GM12878 (cell line): ENCODE measurements at regions not wholly inside any gene's neighbourhood (a gene's known extent, or its start where the extent isn't known, plus 50 kb on each side); places are given as distances from the start of the nearest gene placed in this dataset.

ENCODE experiments used
- ATAC-seq: fragments of 200-7000 bp; cut with Tn5 transposase; 3 replicates; pipeline ENCODE4 v1.9.1; 2020; ENCODE audit warnings: mild to moderate bottlenecking, moderate library complexity
- BruUV-seq: library from RNA; stranded (reverse); fragments of 400-500 nt; replicated peaks from 2 replicates; lab custom pipeline; 2021; lab: Mats Ljungman, UMichigan
- CTCF ChIA-PET: fragments of 300-600 bp; sonication (Branson Sonifier 250); formaldehyde crosslinking; extraction: SDS; loops from one replicate; lab custom pipeline; 2021; ENCODE audit warnings: inconsistent platforms; lab: Yijun Ruan, JAX
- POLR2A ChIA-PET: fragments of 350-600 bp; formaldehyde crosslinking; extraction: SDS; loops from one replicate; lab custom pipeline; 2021; ENCODE audit warnings: inconsistent platforms; lab: Charles Lee
- RAD21 ChIA-PET: fragments of 300-600 bp; sonication (Branson Sonifier 250); formaldehyde crosslinking; loops from one replicate; lab custom pipeline; 2023; ENCODE audit warnings: antibody characterized with exemption; ENCODE audit not compliant: unreplicated experiment; lab: Charles Lee
- SMC1A ChIA-PET: fragments of 300-600 bp; sonication (Branson Sonifier 250); formaldehyde crosslinking; loops from one replicate; lab custom pipeline; 2023; ENCODE audit not compliant: unreplicated experiment, uncharacterized antibody; lab: Charles Lee
- DNase-seq: peaks from one replicate; pipeline ENCODE4 v3.0.0-alpha.2; 2011; ENCODE audit warnings: low read depth, low spot score
- FAIRE-seq: peaks from 3 replicates; lab custom pipeline; 2011; peaks lifted over from hg19 to GRCh38; lab: Jason Lieb, UNC
- H2AFZ ChIP-seq: 2 replicates; pipeline ENCODE4 v1.6.0; 2011; ENCODE audit warnings: low read depth, low read length, control low read depth; ENCODE audit not compliant: control insufficient read depth
- H3K27ac ChIP-seq: 2 replicates; pipeline ENCODE4 v1.5.1; 2011; ENCODE audit warnings: control low read depth; ENCODE audit not compliant: control insufficient read depth, insufficient read depth
- H3K27me3 ChIP-seq, 2 experiments: replicated peaks in 1 of 2; 2 replicates each; pipeline versions ENCODE4 v1.6.0 to v1.6.1; 2011; ENCODE audit warnings: low read length in 1 of 2; ENCODE audit not compliant: control insufficient read depth in 2 of 2, insufficient read depth in 2 of 2
- H3K36me3 ChIP-seq, 2 experiments: 2 replicates each; pipeline ENCODE4 v1.5.1; 2011; ENCODE audit warnings: low read length in 1 of 2; ENCODE audit not compliant: control insufficient read depth in 2 of 2, insufficient read depth in 2 of 2
- H3K4me1 ChIP-seq: 2 replicates; pipeline ENCODE4 v1.6.1; 2011; ENCODE audit warnings: mild to moderate bottlenecking, low read length, moderate library complexity, mixed read lengths; ENCODE audit not compliant: control insufficient read depth, insufficient read depth
- H3K4me2 ChIP-seq: 2 replicates; pipeline ENCODE4 v1.6.0; 2011; ENCODE audit warnings: control low read depth; ENCODE audit not compliant: control insufficient read depth, insufficient read depth
- H3K4me3 ChIP-seq: fragments of 200-600 bp; sonication (generic); 2 replicates; pipeline ENCODE4 v1.5.1; 2016
- H3K79me2 ChIP-seq: 2 replicates; pipeline ENCODE4 v1.6.0; 2011; ENCODE audit warnings: low read length; ENCODE audit not compliant: control insufficient read depth, insufficient read depth
- H3K9ac ChIP-seq: 2 replicates; pipeline ENCODE4 v1.8.0; 2011; ENCODE audit warnings: low read length, control low read depth, mixed read lengths; ENCODE audit not compliant: control insufficient read depth, insufficient read depth
- H3K9me3 ChIP-seq: replicated peaks from 3 replicates; pipeline ENCODE4 v1.5.1; 2011; ENCODE audit warnings: mild to moderate bottlenecking, low read length; ENCODE audit not compliant: control insufficient read depth, insufficient read depth
- H4K20me1 ChIP-seq: 2 replicates; pipeline ENCODE4 v1.6.0; 2011; ENCODE audit not compliant: control insufficient read depth, insufficient read depth
- CBX3 ChIP-seq: fragments of 200-600 bp; sonication (generic); IDR thresholded peaks from 2 replicates; pipeline ENCODE4 v1.6.1; 2016; ENCODE audit warnings: low read depth, borderline replicate concordance
- NFYB ChIP-seq: IDR thresholded peaks from 2 replicates; pipeline ENCODE4 v1.6.1; 2011; ENCODE audit warnings: low read depth, mild to moderate bottlenecking, low read length, improper control_type of control experiment, moderate library complexity; ENCODE audit not compliant: insufficient read depth
- NR2F1 ChIP-seq: fragments of 450-650 bp; conservative IDR thresholded peaks from 2 replicates; pipeline ENCODE4 v1.6.1; 2017; ENCODE audit warnings: mild to moderate bottlenecking
- POU2F2 ChIP-seq: IDR thresholded peaks from 3 replicates; pipeline ENCODE4 v1.6.1; 2011; ENCODE audit warnings: low read depth, mild to moderate bottlenecking, low read length, borderline replicate concordance
- RAD21 ChIP-seq: IDR thresholded peaks from 2 replicates; pipeline ENCODE4 v1.6.1; 2011; ENCODE audit warnings: mild to moderate bottlenecking, low read depth, low read length, moderate library complexity; ENCODE audit not compliant: insufficient read depth
- TAF1 ChIP-seq: IDR thresholded peaks from 2 replicates; pipeline ENCODE4 v1.6.1; 2011; ENCODE audit warnings: mild to moderate bottlenecking, low read depth, low read length, borderline replicate concordance
- ZBED1 ChIP-seq: IDR thresholded peaks from 2 replicates; pipeline ENCODE4 v1.6.1; 2016; ENCODE audit warnings: borderline replicate concordance
- WGBS: methylation state at CpG from one replicate; pipeline ENCODE4 v1.1.6; 2016; ENCODE audit warnings: low lambda C conversion rate; ENCODE audit not compliant: insufficient replicate concordance, insufficient coverage; ENCODE audit errors: missing lambda C conversion rate; 5-methylcytosine and 5-hydroxymethylcytosine counted together
- in situ Hi-C: fragments of 300-500 bp; cut with MboI; formaldehyde crosslinking; loops from 9 replicates; pipeline ENCODE4 v1.14.3; 2018; ENCODE audit warnings: mixed read lengths
- intact Hi-C: fragments of 100-400 bp; cut with micrococcal nuclease; formaldehyde crosslinking; loops from one replicate; pipeline ENCODE4 v1.14.2; 2022; ENCODE audit not compliant: unreplicated experiment

- no peak for DNase-seq
- Histone ChIP-seq H3K36me3 (no peaks in the 10 kb centered on the region), H3K9ac (no peak overlapping the region), H3K4me3 (no peak overlapping the region), H4K20me1 (no peaks in the 10 kb centered on the region), H3K4me2 (no peak overlapping the region), H2AFZ (no peak overlapping the region), H3K27ac (no peak overlapping the region)
- POLR2A ChIA-PET: no interaction called here
- no TSS peak for BruUV-seq
- TF ChIP-seq POU2F2 (no peak), NR2F1 (no peak), ZBED1 (no peak), RAD21 (peak; percentile 13; the same call in 1 of the 2 replicates), NFYB (no peak), CBX3 (no peak), TAF1 (no peak)
- TF ChIP-seq, all 136 proteins: peak for 1
- ChIA-PET SMC1A (interaction anchor here (0.9 kb wide), 1 partner anchor 67 kb away, joined by 3 read pairs; no protein-coding TSS in a partner anchor), RAD21 (interaction anchor here (0.7 kb wide), 1 partner anchor 64 kb away, joined by 4 read pairs; no protein-coding TSS in a partner anchor), CTCF (interaction anchor here (0.6 to 0.8 kb wide), 2 partner anchors 371 to 505 kb away, joined by 3 read pairs; no protein-coding TSS in a partner anchor)
- no peaks in the 10 kb centered on the region for H3K79me2 ChIP-seq
- FAIRE-seq (no peak), ATAC-seq (no peak)
- H3K4me1 ChIP-seq: no peaks in the 10 kb centered on the region
- intact Hi-C loops (loop anchor here (10.0 kb wide), 1 partner anchor 396 kb away; no protein-coding TSS in a partner anchor), in situ Hi-C loops (loop anchor here (10.0 kb wide), 2 partner anchors 1366 to 1486 kb away; no protein-coding TSS in a partner anchor)
- 0% methylated on average over 2 of the region's 2 CpGs for WGBS
- no peaks in the 10 kb centered on the region for H3K9me3 ChIP-seq
- no peaks in the 10 kb centered on the region for H3K27me3 ChIP-seq
Measured at GRCh38 chr3:6791161-6791560, 69.8 kb upstream of the GRM7 start.
